HG03432 (cell line): ENCODE measurements at regions not wholly inside any gene's neighbourhood (a gene's known extent, or its start where the extent isn't known, plus 50 kb on each side); places are given as distances from the start of the nearest gene placed in this dataset.

Source experiments
- ATAC-seq: cut with Tn5 transposase; IDR thresholded peaks from one replicate; pipeline ENCODE4 v1.9.1; 2021; ENCODE audit warnings: mild to moderate bottlenecking, moderate library complexity; ENCODE audit not compliant: unreplicated experiment

GRCh38 chr12:60034147-60034546 lies 438.3 kb downstream of the SLC16A7 start:
- no peak for ATAC-seq

- ATAC-seq = no peak
Observed at GRCh38 chr12:60035835-60036234, 440.0 kb downstream of the SLC16A7 start.

GRCh38 chr12:60042835-60043234 lies 447.0 kb downstream of the SLC16A7 start:
- no peak for ATAC-seq

GRCh38 chr12:60043236-60043635 lies 447.4 kb downstream of the SLC16A7 start:
- ATAC-seq = no peak

GRCh38 chr12:60052483-60052882 lies 456.7 kb downstream of the SLC16A7 start:
- ATAC-seq = no peak

- no peak for ATAC-seq
Observed at GRCh38 chr12:60059180-60059579, 463.4 kb downstream of the SLC16A7 start.

- no peak for ATAC-seq
Observed at GRCh38 chr12:60066655-60067054, 470.8 kb downstream of the SLC16A7 start.

- ATAC-seq = no peak
Observed at GRCh38 chr12:60070552-60070951, 474.7 kb downstream of the SLC16A7 start.

- ATAC-seq = no peak
Observed at GRCh38 chr12:60071759-60072191, 475.9 kb downstream of the SLC16A7 start.

- ATAC-seq = no peak
Observed at GRCh38 chr12:60072911-60073310, 477.1 kb downstream of the SLC16A7 start.

GRCh38 chr12:60075091-60075490 lies 479.3 kb downstream of the SLC16A7 start:
- no peak for ATAC-seq

- ATAC-seq = no peak
Observed at GRCh38 chr12:60078026-60078425, 482.2 kb downstream of the SLC16A7 start.

GRCh38 chr12:60093428-60093827 lies 497.6 kb downstream of the SLC16A7 start:
- no peak for ATAC-seq

GRCh38 chr12:60094436-60094835 lies 498.6 kb downstream of the SLC16A7 start:
- no peak for ATAC-seq

GRCh38 chr12:60096727-60097126 lies 500.9 kb downstream of the SLC16A7 start:
- ATAC-seq = no peak

- ATAC-seq = no peak
Observed at GRCh38 chr12:60100160-60100559, 504.3 kb downstream of the SLC16A7 start.

GRCh38 chr12:60100852-60101251 lies 505.0 kb downstream of the SLC16A7 start:
- ATAC-seq = no peak

GRCh38 chr12:60101715-60102114 lies 505.9 kb downstream of the SLC16A7 start:
- no peak for ATAC-seq

GRCh38 chr12:60106214-60106613 lies 510.4 kb downstream of the SLC16A7 start:
- ATAC-seq = no peak

- ATAC-seq = no peak
Observed at GRCh38 chr12:60107992-60108391, 512.2 kb downstream of the SLC16A7 start.

- no peak for ATAC-seq
Observed at GRCh38 chr12:60112063-60112462, 516.2 kb downstream of the SLC16A7 start.

- peak; percentile 73 for ATAC-seq
Observed at GRCh38 chr12:60112763-60113162, 516.9 kb downstream of the SLC16A7 start.

- ATAC-seq = no peak
Observed at GRCh38 chr12:60114169-60114568, 518.3 kb downstream of the SLC16A7 start.

GRCh38 chr12:60119327-60119726 lies 523.5 kb downstream of the SLC16A7 start:
- no peak for ATAC-seq
